B cell (primary cell): ENCODE measurements at regions not wholly inside any gene's neighbourhood (a gene's known extent, or its start where the extent isn't known, plus 50 kb on each side); places are given as distances from the start of the nearest gene placed in this dataset.

ENCODE experiments used
- EZH2 ChIP-seq: IDR thresholded peaks from 2 replicates; pipeline ENCODE4 v1.6.1; 2012; ENCODE audit warnings: borderline replicate concordance, low read depth, mild to moderate bottlenecking, moderate library complexity, low read length; ENCODE audit not compliant: insufficient read depth, poor library complexity, severe bottlenecking
- TF ChIP-seq, protein P1 (sequence below): fragments of 200-600 bp; IDR thresholded peaks from one replicate; pipeline ENCODE4 v1.8.0; 2022; ENCODE audit warnings: antibody characterized with exemption, mild to moderate bottlenecking

- no peak for TF ChIP-seq EZH2
- TF ChIP-seq, protein P1, sequence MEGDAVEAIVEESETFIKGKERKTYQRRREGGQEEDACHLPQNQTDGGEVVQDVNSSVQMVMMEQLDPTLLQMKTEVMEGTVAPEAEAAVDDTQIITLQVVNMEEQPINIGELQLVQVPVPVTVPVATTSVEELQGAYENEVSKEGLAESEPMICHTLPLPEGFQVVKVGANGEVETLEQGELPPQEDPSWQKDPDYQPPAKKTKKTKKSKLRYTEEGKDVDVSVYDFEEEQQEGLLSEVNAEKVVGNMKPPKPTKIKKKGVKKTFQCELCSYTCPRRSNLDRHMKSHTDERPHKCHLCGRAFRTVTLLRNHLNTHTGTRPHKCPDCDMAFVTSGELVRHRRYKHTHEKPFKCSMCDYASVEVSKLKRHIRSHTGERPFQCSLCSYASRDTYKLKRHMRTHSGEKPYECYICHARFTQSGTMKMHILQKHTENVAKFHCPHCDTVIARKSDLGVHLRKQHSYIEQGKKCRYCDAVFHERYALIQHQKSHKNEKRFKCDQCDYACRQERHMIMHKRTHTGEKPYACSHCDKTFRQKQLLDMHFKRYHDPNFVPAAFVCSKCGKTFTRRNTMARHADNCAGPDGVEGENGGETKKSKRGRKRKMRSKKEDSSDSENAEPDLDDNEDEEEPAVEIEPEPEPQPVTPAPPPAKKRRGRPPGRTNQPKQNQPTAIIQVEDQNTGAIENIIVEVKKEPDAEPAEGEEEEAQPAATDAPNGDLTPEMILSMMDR = no peak
Observed at GRCh38 chr10:83374741-83375140, 764.6 kb upstream of the GHITM start.
